GM18517 (cell line): ENCODE measurements at regions not wholly inside any gene's neighbourhood (a gene's known extent, or its start where the extent isn't known, plus 50 kb on each side); places are given as distances from the start of the nearest gene placed in this dataset.
"Not testable (repeated sequence)": the region's sequence is repeated elsewhere in the genome, so short reads cannot be mapped to it uniquely, and the experiment has no call there.

Experiments used
- ATAC-seq: cut with Tn5 transposase; IDR thresholded peaks from one replicate; pipeline ENCODE4 v1.9.1; 2021; ENCODE audit warnings: mild to moderate bottlenecking, moderate library complexity; ENCODE audit not compliant: unreplicated experiment

GRCh38 chr7:104956753-104957450, 57.1 kb upstream of the KMT2E start:
- peak; percentile 95 for ATAC-seq

DNA sequence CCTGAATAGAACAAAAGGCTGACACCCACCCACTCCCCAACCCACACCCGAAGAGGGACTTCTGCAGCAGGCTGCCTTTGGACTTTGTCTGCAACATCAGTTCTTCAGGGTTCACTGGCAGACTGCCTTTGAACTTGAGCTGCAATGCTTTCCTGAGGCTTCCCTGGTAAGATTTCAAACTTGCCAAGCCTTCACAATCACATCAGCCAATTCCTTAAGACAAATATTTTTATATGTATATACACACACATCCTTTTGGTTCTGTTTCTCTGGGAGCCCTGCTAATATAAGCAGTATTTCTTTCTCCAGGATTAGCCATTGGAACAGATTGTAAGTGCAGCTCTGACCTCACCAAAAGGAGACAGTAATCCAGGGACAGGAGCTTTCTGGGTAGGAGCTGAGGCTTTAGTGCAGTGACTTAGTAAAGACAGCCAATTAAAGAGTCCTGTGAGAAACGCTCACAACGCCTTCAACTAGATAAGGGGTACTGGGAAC, 55.6 kb upstream of the KMT2E start:
- ATAC-seq, result no peak

DNA sequence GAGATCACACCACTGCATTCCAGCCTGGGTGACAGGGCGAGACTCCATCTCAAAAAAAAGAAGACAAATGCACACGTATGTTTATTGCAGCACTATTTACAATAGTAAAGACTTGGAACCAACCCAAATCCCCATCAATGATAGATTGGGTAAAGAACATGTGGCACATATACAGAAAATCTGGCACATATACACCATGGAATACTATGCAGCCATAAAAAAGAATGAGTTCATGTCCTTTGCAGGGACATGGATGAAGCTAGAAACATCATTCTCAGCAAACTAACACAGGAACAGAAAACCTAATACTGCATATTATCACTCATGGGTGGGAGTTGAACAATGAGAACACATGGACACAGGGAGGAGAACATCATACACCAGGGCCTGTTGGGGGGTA, 54.5 kb upstream of the KMT2E start:
- ATAC-seq, result not testable (repeated sequence)

GRCh38 chr7:104960741-104961448, 53.1 kb upstream of the KMT2E start:
- no peak for ATAC-seq

DNA sequence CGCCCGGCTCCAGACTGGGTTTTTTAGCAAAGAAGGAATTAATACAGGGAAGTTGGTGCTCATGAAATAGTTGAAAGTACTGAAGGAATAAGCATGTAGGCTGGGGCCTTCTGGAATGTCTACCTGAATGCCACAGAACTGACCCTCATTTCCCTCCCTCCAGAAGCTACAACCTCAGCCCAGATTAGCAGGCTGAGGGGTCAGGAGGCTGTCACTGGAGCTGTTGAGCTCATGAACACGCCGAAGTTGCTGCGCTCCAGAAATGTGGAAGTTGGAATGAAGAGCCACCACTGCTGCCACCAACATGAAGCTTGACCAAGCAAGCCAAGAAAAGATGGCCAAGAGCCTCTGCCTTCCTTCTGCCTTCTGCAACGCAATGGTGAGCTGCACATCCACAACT, 52.2 kb upstream of the KMT2E start:
- no peak for ATAC-seq

GRCh38 chr7:104962781-104963180, 51.2 kb upstream of the KMT2E start:
- ATAC-seq, result no peak

DNA sequence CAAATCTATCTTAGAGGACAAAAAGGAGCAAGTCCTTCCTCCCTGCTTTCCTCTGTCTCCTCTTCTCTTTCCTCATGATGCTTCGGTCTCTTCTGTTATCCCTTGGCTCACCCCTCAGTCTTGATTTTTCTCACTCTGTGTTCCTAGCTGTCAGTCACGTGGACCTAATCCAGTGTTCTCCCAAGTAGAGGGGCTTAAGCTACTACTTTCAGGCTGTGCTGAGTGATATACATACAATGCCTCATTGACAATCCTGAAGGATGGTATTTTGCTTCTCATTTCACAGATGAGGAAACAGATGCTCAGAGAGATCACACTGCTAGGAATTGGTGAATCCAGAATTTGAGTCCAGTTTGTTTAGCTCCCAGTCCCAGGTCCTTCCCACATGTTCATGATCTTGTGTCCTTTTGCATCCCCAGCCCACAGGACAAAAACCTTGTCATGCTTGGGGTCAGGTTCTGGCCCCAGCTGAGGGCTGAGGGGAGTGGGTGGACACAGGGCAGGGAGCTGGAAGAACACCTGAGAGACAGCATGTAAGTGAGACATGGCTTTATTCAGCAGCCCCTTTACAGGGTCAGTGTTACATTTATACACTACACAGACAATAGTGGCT, 50.5 kb upstream of the KMT2E start:
- no peak for ATAC-seq

GRCh38 chr7:104963991-104964385, 50.0 kb upstream of the KMT2E start:
- ATAC-seq, result no peak
